T-cell (primary cell): ENCODE measurements at regions not wholly inside any gene's neighbourhood (a gene's known extent, or its start where the extent isn't known, plus 50 kb on each side); places are given as distances from the start of the nearest gene placed in this dataset.

Source experiments
- ATAC-seq, 4 experiments: fragments of 200-7000 bp in 3 of 4; fragments of 150-1000 bp in 1 of 4; cut with Tn5 transposase; replicated peaks in 1 of 4; 1 replicate in 3 of 4; 2 replicates in 1 of 4; pipeline ENCODE4 v1.10.0; 2021; ENCODE audit warnings: moderate library complexity in 3 of 4, mild to moderate bottlenecking in 2 of 4, moderate number of reproducible peaks in 1 of 4
- CTCF ChIA-PET, 2 donors: fragments of 300-600 bp; sonication (Branson Sonifier 250); formaldehyde crosslinking; loops; one replicate each; lab custom pipeline; 2022; ENCODE audit warnings: antibody characterized with exemption in 2 of 2; lab: Charles Lee
- POLR2A ChIA-PET, 2 donors: fragments of 300-600 bp; sonication (Branson Sonifier 250); formaldehyde crosslinking; loops; one replicate each; lab custom pipeline; 2022; ENCODE audit warnings: antibody characterized with exemption in 2 of 2; lab: Charles Lee
- DNase-seq, 35 experiments: peaks; one replicate each; pipeline versions ENCODE4 v3.0.0 to v3.0.0-alpha.2; 2013 to 2023
- H3K27ac ChIP-seq: one replicate; pipeline ENCODE4 v1.5.1; 2013; ENCODE audit warnings: low read length
- H3K27me3 ChIP-seq, 2 experiments: replicated peaks in 1 of 2; 1 replicate in 1 of 2; 2 replicates in 1 of 2; pipeline versions ENCODE4 v1.6.1 to v1.7.0; 2013; ENCODE audit warnings: low read length in 1 of 2, mixed read lengths in 1 of 2; ENCODE audit not compliant: control insufficient read depth in 2 of 2, insufficient read depth in 2 of 2; ENCODE audit errors: extremely low read depth in 1 of 2
- H3K36me3 ChIP-seq, 2 donors: 1 replicate in 1 of 2; 2 replicates in 1 of 2; pipeline versions ENCODE4 v1.6.1 to v1.7.0; 2013; ENCODE audit warnings: low read length in 1 of 2; ENCODE audit not compliant: control insufficient read depth in 2 of 2, insufficient read depth in 1 of 2; ENCODE audit errors: extremely low read depth in 1 of 2
- H3K4me1 ChIP-seq, 2 experiments: 1 replicate in 1 of 2; 2 replicates in 1 of 2; pipeline versions ENCODE4 v1.6.1 to v1.7.0; 2013; ENCODE audit warnings: low read length in 2 of 2, mixed read lengths in 1 of 2; ENCODE audit not compliant: insufficient read depth in 2 of 2, control insufficient read depth in 1 of 2; ENCODE audit errors: extremely low read depth in 1 of 2
- H3K4me3 ChIP-seq, 2 donors: 1 replicate in 1 of 2; 2 replicates in 1 of 2; pipeline versions ENCODE4 v1.5.1 to v1.7.0; 2013; ENCODE audit warnings: mild to moderate bottlenecking in 2 of 2, low read length in 1 of 2, moderate library complexity in 1 of 2; ENCODE audit not compliant: control insufficient read depth in 1 of 2; ENCODE audit errors: extremely low read depth in 1 of 2
- H3K9me3 ChIP-seq: 2 replicates; pipeline ENCODE4 v1.7.0; 2013
- H3K27ac Mint-ChIP-seq, 2 donors: one replicate each; pipeline ENCODE4 v1.8.0; 2020 to 2021; ENCODE audit warnings: mild to moderate bottlenecking in 2 of 2, mixed read lengths in 2 of 2
- H3K27me3 Mint-ChIP-seq, 2 donors: one replicate each; pipeline ENCODE4 v1.8.0; 2021 to 2022; ENCODE audit warnings: mixed read lengths in 2 of 2
- H3K36me3 Mint-ChIP-seq: one replicate; pipeline ENCODE4 v1.8.0; 2021; ENCODE audit warnings: mixed read lengths
- H3K4me1 Mint-ChIP-seq, 3 donors: one replicate each; pipeline ENCODE4 v1.8.0; 2020 to 2022; ENCODE audit warnings: mixed read lengths in 3 of 3, mild to moderate bottlenecking in 1 of 3
- H3K4me3 Mint-ChIP-seq, 3 donors: one replicate each; pipeline ENCODE4 v1.8.0; 2020 to 2022; ENCODE audit warnings: mild to moderate bottlenecking in 3 of 3, mixed read lengths in 3 of 3, moderate library complexity in 3 of 3
- H3K9me3 Mint-ChIP-seq, 3 donors: one replicate each; pipeline ENCODE4 v1.8.0; 2020 to 2022; ENCODE audit warnings: mixed read lengths in 3 of 3
- WGBS: methylation state at CpG from one replicate; pipeline ENCODE4 v1.1.5; 2013; ENCODE audit warnings: missing lambda C conversion rate; ENCODE audit not compliant: insufficient coverage; 5-methylcytosine and 5-hydroxymethylcytosine counted together

DNA sequence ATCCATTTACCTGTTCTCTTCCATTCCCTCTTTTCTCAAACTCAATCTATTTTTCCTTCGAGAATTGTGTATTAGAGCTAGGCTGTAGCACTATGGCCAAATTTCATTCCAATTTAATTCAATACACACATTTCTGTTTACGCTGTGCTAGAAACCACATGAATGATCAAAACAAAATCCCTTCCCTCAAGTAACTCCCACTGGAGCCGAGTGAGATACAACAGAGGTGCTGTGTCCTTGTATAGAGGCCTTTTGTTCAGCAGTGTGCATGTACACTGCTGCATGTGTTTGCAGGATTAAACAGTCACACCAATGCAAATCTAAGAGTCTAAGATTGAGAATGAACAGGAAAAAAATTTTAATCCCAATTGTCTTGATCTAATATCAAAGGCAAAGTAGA is 734.2 kb downstream of the RAPGEF2 start:
- POLR2A ChIA-PET = no interaction called here
- Histone ChIP-seq H3K4me3 (no peak overlapping the region), H3K27me3 (no peaks in the 10 kb centered on the region), H3K36me3 (no peaks in the 10 kb centered on the region), H3K27ac (no peak overlapping the region), H3K4me1 (no peaks in the 10 kb centered on the region), H3K9me3 (no peaks in the 10 kb centered on the region)
- Mint-ChIP-seq H3K27ac (no peak overlapping the region), H3K4me3 (no peak overlapping the region), H3K36me3 (no peaks in the 10 kb centered on the region), H3K9me3 (peaks cover 6 to 20% (median 9%) of the 10 kb centered on the region in 3 donors), H3K27me3 (no peaks in the 10 kb centered on the region), H3K4me1 (no peaks in the 10 kb centered on the region)
- CTCF ChIA-PET = no interaction called here
- ATAC-seq (no peak), DNase-seq (no peak)
- WGBS = no CpG with 5 or more reads among the region's 3 CpGs

DNA sequence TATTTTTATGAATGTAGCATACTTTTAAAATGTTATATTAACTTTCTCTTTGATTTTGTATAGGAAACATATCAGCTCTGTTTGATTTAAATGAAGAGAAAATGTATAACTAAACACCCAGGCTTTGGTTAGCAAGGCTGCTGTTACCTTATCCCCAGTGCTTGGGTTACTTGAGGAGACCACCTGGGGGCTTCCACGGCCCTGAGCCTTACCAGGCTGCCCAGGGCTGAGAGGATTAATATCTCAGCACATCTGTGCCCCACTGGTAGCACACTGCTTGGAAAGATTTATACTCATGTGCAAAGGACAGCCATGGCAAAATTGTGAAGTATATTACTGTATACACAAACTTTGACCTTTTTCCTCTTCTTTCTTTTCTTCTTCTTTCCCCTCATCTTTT is 752.9 kb downstream of the RAPGEF2 start:
- no peak overlapping the region for H3K4me3 Mint-ChIP-seq
- Histone ChIP-seq H3K36me3 (no peaks in the 10 kb centered on the region), H3K27me3 (no peaks in the 10 kb centered on the region), H3K27ac (no peak overlapping the region), H3K9me3 (no peaks in the 10 kb centered on the region), H3K4me3 (no peak overlapping the region), H3K4me1 (no peaks in the 10 kb centered on the region)
- WGBS = 40% methylated on average over 1 of the region's 1 CpG
- DNase-seq (no peak), ATAC-seq (no peak)
- H3K27me3 Mint-ChIP-seq = no peaks in the 10 kb centered on the region
- POLR2A ChIA-PET = no interaction called here
- CTCF ChIA-PET = no interaction called here
- no peaks in the 10 kb centered on the region for H3K4me1 Mint-ChIP-seq
- H3K36me3 Mint-ChIP-seq = no peaks in the 10 kb centered on the region
- H3K9me3 Mint-ChIP-seq = peaks cover 7 to 16% (median 7%) of the 10 kb centered on the region in 3 donors
- no peak overlapping the region for H3K27ac Mint-ChIP-seq

DNA sequence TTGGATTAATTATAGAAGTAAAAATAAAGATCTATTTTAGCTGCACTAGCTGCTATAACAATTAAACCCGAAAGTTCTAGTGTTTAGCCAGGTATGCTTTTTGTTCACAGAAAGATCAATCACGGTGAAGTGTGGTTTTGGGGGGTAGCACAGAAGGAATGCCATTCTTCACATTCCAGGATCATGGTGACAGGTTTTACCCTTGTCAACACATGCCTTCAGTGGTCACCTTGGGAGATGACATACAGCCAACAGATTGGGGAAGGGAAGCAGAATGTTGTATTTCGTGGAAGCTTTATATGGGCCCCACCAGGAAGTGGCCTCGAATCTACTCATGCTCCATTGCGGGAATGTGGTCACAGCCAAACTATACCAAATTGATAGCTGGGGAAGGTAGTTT is 753.6 kb downstream of the RAPGEF2 start:
- no CpG with 5 or more reads among the region's 5 CpGs for WGBS
- no peaks in the 10 kb centered on the region for H3K4me1 ChIP-seq
- H3K9me3 ChIP-seq = no peaks in the 10 kb centered on the region
- no peaks in the 10 kb centered on the region for H3K27me3 ChIP-seq
- H3K4me3 ChIP-seq = no peak overlapping the region
- Mint-ChIP-seq H3K27me3 (no peaks in the 10 kb centered on the region), H3K4me1 (no peaks in the 10 kb centered on the region), H3K4me3 (no peak overlapping the region), H3K27ac (no peak overlapping the region), H3K36me3 (no peaks in the 10 kb centered on the region), H3K9me3 (peaks cover 6 to 10% (median 6%) of the 10 kb centered on the region in 3 donors)
- no peak overlapping the region for H3K27ac ChIP-seq
- DNase-seq = no peak
- H3K36me3 ChIP-seq = no peaks in the 10 kb centered on the region
- ChIA-PET POLR2A (no interaction called here), CTCF (no interaction called here)
- ATAC-seq = no peak

DNA sequence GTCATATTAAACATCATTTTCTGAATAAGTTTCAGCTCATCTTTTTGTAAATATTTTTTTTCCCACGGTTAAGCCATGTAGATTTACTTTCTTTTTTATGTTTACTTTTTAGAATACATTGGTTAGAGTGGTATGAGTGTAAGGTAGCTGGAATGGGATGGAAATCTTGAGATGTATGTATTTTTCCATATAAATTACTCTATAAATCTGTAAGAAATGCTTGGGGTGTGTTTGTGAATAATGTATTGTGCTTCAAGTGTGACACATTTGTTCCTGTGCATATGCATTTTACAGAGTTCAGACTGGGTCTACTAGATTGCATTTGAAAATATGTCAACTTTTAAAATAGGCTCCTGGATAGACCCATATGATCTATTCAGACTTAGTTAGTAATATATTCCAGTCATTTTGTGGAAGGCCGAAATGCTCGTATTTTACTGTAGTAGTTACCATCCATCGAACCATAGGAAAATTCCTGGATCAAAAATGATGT is 756.8 kb downstream of the RAPGEF2 start:
- WGBS = no CpG with 5 or more reads among the region's 4 CpGs
- no peak for DNase-seq
- H3K4me3 Mint-ChIP-seq = no peak overlapping the region
- H3K4me3 ChIP-seq = no peak overlapping the region
- H3K27me3 Mint-ChIP-seq = no peaks in the 10 kb centered on the region
- no peak overlapping the region for H3K27ac Mint-ChIP-seq
- H3K27me3 ChIP-seq = no peaks in the 10 kb centered on the region
- CTCF ChIA-PET = interaction anchor here in 1 of 2 donors (0.5 kb wide), 1 partner anchor 484 kb away, joined by 8 read pairs; no protein-coding TSS in a partner anchor
- ATAC-seq = no peak
- POLR2A ChIA-PET = no interaction called here
- H3K36me3 Mint-ChIP-seq = no peaks in the 10 kb centered on the region
- no peaks in the 10 kb centered on the region for H3K9me3 ChIP-seq
- H3K4me1 ChIP-seq = no peaks in the 10 kb centered on the region
- H3K4me1 Mint-ChIP-seq = no peaks in the 10 kb centered on the region
- H3K9me3 Mint-ChIP-seq = peaks cover 8 to 10% (median 8%) of the 10 kb centered on the region in 3 donors
- H3K36me3 ChIP-seq = no peaks in the 10 kb centered on the region
- no peak overlapping the region for H3K27ac ChIP-seq

GRCh38 chr4:159860945-159861344 is 758.1 kb downstream of the RAPGEF2 start:
- H3K4me1 Mint-ChIP-seq = no peaks in the 10 kb centered on the region
- CTCF ChIA-PET = no interaction called here
- Histone ChIP-seq H3K36me3 (no peaks in the 10 kb centered on the region), H3K27ac (no peak overlapping the region), H3K9me3 (no peaks in the 10 kb centered on the region), H3K4me1 (no peaks in the 10 kb centered on the region), H3K4me3 (no peak overlapping the region), H3K27me3 (no peaks in the 10 kb centered on the region)
- H3K27me3 Mint-ChIP-seq = no peaks in the 10 kb centered on the region
- DNase-seq (no peak), ATAC-seq (no peak)
- H3K36me3 Mint-ChIP-seq = no peaks in the 10 kb centered on the region
- H3K27ac Mint-ChIP-seq = no peak overlapping the region
- no peak overlapping the region for H3K4me3 Mint-ChIP-seq
- WGBS = no CpG with 5 or more reads among the region's 3 CpGs
- peaks cover 8 to 16% (median 8%) of the 10 kb centered on the region in 3 donors for H3K9me3 Mint-ChIP-seq
- POLR2A ChIA-PET = no interaction called here

- no peak overlapping the region for H3K4me3 ChIP-seq
- H3K27ac ChIP-seq = no peak overlapping the region
- no peaks in the 10 kb centered on the region for H3K36me3 Mint-ChIP-seq
- H3K27me3 ChIP-seq = no peaks in the 10 kb centered on the region
- ChIA-PET POLR2A (no interaction called here), CTCF (no interaction called here)
- H3K4me3 Mint-ChIP-seq = no peak overlapping the region
- no peaks in the 10 kb centered on the region for H3K27me3 Mint-ChIP-seq
- H3K9me3 ChIP-seq = no peaks in the 10 kb centered on the region
- no peaks in the 10 kb centered on the region for H3K4me1 ChIP-seq
- H3K27ac Mint-ChIP-seq = no peak overlapping the region
- WGBS = no CpG with 5 or more reads among the region's 3 CpGs
- DNase-seq (no peak), ATAC-seq (no peak)
- no peaks in the 10 kb centered on the region for H3K36me3 ChIP-seq
- H3K9me3 Mint-ChIP-seq = peaks cover 7 to 9% (median 8%) of the 10 kb centered on the region in 3 donors
- no peaks in the 10 kb centered on the region for H3K4me1 Mint-ChIP-seq
Measured at GRCh38 chr4:159864337-159864736, 761.5 kb downstream of the RAPGEF2 start.

GRCh38 chr4:159867673-159868072 is 764.8 kb downstream of the RAPGEF2 start:
- no peaks in the 10 kb centered on the region for H3K27me3 ChIP-seq
- ATAC-seq (no peak), DNase-seq (no peak)
- ChIA-PET CTCF (no interaction called here), POLR2A (no interaction called here)
- H3K4me3 Mint-ChIP-seq = no peak overlapping the region
- H3K4me3 ChIP-seq = no peak overlapping the region
- peaks cover 8 to 14% (median 8%) of the 10 kb centered on the region in 3 donors for H3K9me3 Mint-ChIP-seq
- no peaks in the 10 kb centered on the region for H3K4me1 Mint-ChIP-seq
- no peaks in the 10 kb centered on the region for H3K4me1 ChIP-seq
- H3K27ac Mint-ChIP-seq = no peak overlapping the region
- WGBS = no CpG with 5 or more reads among the region's 1 CpG
- H3K36me3 ChIP-seq = no peaks in the 10 kb centered on the region
- H3K27ac ChIP-seq = no peak overlapping the region
- no peaks in the 10 kb centered on the region for H3K9me3 ChIP-seq
- H3K27me3 Mint-ChIP-seq = no peaks in the 10 kb centered on the region
- H3K36me3 Mint-ChIP-seq = no peaks in the 10 kb centered on the region
